Hematopoietic multipotent progenitor cell treated with erythropoietin and hydrocortisone succinate and interleukin-3 and kit ligand, for 15 days (in vitro differentiated cells): ENCODE measurements at regions not wholly inside any gene's neighbourhood (a gene's known extent, or its start where the extent isn't known, plus 50 kb on each side); places are given as distances from the start of the nearest gene placed in this dataset.
"Not testable (repeated sequence)": the region's sequence is repeated elsewhere in the genome, so short reads cannot be mapped to it uniquely, and the experiment has no call there.

Experiments used
- DNase-seq: peaks from one replicate; pipeline ENCODE4 v3.0.0-alpha.2; 2015; ENCODE audit warnings: low spot score

DNA sequence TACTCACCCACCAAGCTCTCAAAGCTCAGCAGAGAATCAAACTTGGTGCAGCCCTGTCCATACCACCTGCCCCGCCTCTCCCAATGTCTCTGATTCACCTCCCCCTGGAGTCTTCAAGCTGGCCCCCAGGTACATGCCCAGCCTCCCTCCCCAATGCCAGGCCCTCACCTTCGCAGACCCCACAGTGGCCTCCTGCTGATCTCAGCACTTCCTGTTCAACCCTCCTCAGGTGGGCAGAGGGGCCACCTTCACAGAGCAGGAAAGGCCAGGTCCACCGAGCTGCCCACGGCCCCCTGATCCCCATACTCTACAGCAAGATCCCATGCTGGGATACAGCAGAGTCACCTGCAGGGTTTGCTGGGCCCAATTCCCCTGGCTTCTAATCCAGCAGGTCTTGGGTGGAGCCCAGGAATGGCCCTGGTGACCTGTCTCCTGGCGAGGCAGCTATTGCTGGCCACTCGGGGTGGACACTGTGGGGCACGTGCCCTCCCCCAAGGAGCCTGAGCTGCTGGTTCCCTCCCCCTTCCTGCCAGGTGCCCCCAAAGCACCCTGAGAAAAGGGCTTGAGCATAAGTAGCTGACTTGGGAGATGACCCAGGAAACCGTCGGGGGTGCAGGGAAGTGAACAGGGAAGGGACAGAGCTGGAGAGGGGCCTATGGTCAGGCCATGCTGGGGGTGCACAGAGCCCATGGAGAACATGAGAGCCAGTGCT lies 150.7 kb downstream of the BRD1 start:
- DNase-seq, result no peak

DNA sequence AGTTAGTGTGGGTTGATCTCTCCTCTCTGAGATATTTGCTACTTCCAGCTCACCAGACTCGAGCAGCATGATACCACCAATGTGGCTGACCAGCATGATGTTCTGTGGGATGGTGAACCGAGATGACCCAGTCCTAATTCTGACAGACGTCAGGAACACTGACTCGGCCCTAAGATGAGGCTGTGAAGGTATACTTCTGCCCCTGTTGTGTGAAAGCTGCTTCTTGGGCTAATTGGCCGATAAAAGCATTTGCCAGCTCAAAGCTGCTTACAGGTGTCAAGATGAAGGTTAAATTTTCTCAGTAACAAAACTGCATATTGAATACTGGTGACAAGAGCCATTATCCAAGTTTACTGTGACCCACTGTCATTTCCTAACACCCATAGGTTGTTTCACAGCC lies 151.4 kb downstream of the BRD1 start:
- DNase-seq, result no peak

GRCh38 chr22:49674479-49675050 lies 153.1 kb downstream of the BRD1 start:
- no peak for DNase-seq

GRCh38 chr22:49673048-49673447 lies 154.6 kb downstream of the BRD1 start:
- DNase-seq, result no peak

DNA sequence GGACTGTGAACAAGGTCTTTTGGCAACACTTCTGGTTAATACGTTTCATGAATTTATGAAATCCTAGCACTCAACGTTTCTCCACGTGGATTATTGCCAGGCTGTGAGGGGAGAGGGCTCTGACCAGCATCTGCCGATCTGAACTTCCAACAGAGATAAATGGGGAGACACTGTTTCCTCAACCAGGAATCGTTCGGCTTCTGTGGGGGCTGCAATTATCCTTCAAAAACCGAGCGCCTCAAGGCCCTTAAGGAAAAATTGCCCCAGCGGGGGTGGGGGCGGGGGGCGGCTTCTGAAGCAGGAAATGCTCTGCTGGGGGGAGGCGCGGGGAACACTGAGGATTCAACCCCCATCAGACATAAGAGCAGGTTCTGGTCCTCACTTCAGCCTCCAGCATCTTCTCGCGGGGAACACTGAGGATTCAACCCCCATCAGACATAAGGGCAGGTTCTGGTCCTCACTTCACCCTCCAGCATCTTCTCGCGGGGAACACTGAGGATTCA lies 155.6 kb downstream of the BRD1 start:
- DNase-seq, result no peak

DNA sequence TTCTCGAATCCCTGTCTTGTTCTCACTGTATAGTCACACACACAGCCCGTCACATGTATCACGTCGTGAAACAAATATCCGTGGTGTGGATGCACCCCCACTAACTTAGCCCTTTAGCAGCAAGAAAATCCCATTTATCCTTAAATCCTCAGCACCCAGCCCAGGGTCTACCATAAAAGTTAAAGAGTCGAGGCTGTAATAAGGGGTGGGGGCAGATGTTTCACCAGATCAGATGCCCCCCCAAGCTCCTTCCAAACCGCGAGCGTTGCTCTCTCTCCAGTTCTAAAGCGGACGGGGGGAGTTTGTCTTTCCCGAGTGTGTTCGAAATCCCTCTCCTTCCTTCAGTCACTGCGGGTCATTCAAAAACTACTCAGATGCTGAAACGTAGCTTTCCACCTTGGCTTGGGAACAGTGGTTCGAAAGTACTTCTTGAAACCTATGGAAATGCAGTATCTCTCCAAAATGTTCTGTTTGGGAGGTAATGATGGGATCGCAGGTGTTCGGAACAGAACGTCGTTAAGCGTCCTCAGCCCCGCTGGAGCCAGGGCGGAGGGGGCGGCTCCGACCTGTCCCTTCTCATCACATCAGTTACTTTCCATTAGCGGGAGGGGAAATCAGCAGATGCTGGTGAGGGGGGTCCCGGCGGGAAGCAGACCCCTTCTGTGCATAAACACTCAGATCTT lies 156.2 kb downstream of the BRD1 start:
- no peak for DNase-seq

DNA sequence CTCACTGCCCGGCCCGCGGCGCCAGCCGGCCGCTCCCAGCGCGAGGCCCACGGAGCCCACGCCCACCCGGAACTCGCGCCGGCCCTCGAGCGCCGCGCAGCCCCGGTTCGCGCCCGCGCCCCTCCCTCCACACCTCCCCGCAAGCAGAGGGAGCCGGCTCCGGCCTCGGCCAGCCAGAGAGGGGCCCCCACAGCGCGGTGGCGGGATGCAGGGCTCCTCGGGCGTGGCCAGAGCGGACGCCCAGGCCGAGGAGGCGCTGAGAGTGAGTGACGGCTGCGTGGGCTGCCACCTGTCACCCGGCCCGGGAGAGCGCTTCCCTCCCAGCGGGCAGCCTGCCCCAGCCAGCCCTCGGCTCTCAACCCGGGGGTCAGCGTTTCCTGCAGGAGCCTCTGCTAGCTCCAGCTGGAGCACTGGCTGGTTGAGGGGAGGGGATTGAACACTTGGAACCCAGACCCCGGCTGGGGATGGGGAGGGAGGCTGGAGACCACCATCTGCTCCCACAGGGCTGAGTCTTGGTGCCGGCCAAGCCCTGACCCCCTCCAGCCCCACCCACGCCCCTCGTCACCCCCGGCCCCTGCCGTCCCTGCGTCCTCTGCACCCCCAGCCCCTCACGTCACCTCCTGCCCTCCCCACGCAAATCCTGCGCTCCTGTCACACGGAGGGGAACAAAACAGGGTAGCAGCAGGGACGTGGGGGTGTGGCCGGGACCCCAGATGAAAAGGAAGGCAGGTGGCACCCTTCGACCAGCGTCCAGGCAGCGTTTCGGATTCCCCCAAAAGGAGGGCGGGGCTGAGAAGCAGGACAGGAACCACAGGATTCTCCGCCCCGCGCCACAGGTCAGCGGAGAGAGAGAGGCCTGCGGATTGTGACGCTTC lies 157.0 kb downstream of the BRD1 start:
- no peak for DNase-seq

DNA sequence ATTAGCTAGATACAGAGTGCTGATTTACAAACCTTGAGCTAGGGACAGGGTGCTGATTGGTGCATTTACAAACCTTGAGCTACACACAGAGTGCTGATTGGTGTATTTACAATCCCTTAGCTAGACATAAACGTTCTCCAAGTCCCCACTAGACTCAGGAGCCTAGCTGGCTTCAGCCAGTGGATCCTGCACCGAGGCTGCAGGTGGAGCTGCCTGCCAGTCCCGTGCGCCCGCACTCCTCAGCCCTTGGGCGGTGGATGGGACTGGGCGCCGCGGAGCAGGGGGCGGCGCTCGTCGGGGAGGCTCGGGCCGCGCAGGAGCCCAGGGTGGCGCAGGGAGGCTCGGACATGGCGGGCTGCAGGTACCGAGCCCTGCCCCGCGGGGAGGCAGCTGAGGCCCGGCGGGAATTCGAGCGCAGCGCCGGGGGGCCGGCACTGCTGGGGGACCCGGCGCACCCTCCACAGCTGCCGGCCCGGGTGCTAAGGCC lies 157.7 kb downstream of the BRD1 start:
- not testable (repeated sequence) for DNase-seq

DNA sequence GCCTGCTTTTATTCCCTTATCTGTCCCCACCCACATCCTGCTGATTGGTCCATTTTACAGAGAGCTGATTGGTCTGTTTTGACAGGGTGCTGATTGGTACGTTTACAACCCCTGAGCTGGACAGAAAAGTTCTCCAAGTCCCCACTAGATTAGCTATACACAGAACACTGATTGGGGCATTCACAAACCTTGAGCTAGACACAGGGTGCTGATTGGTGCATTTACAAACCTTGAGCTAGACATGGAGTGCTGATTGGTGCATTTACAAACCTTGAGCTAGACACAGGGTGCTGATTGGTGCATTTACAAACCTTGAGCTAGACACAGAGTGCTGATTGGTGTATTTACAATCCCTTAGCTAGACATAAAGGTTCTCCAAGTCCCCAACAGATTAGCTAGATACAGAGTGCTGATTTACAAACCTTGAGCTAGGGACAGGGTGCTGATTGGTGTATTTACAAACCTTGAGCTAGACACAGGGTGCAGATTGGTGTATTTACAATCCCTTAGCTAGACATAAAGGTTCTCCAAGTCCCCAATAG lies 158.2 kb downstream of the BRD1 start:
- not testable (repeated sequence) for DNase-seq

DNA sequence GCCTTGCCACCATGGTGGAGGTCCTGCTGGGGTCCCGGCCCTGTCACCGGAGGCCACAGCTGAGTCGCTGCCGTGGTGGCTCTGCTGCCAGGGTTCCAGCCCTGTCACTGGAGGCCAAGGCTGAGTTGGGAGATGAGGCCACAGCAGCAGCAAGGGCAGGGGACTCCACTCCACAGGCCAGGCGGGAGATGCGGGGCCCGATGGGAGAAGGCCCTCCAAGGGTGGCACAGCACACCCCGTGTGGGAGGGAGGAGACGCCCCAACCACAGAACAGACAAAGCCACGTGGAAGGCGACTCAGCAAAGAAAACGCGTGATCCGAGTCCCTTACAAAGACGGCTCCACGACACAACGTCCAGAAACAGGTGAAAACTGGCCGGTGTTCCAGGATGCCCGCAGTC lies 159.3 kb downstream of the BRD1 start:
- no peak for DNase-seq

- DNase-seq, result no peak
Measured at GRCh38 chr22:49667236-49667635, 160.4 kb downstream of the BRD1 start.

DNA sequence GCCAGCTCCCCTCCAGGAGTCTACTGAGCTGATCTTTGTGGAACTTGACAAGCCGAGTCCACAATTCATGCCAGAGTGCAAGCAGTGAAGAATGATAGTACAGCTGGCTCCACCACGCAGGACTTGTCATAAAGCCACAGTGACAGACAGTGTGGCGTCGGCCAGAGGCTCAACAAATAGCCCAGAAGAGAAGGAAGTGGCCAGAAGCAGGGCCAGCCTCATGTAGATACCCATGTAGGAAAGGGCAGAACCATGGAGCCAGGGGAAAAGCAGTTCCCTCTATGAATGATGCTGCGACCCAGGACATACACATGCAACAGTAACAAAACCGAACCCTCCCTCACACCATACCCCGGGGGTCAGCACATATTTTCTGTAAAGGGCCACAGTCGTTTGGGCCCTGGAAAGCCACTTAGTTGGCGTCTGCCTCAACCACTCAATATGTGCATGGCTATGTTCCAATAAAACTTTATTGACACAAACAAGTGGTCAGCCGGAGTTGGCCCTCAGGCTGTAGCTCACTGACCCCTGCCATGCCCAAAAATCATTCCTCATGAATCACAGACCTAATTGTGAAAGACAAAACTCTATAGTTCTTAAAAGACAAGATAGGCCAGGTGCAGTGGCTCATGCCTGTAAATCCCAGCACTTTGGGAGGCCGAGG lies 161.4 kb downstream of the BRD1 start:
- no peak for DNase-seq

DNA sequence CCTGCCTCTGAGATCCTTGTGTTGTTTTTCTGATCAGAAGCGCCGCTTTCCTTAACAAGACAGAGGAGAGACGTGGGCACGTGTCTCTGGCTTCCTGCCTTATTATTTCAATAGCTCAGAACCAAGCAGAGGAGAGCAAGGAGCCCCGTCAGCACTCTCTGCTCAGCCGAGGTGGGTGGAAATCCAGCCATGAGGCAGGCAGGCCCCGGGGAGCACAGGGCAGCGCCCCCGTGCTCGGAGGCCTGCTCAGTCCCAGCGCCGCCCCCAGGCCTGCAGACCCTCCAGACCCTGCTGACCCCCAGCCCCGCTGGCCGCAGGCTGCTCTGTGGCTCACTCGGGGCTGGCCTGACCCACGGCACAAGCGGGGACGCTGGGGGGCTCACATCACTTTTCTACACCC lies 162.8 kb downstream of the BRD1 start:
- no peak for DNase-seq

- DNase-seq, result no peak
Measured at GRCh38 chr22:49664371-49664881, 163.2 kb downstream of the BRD1 start.

DNA sequence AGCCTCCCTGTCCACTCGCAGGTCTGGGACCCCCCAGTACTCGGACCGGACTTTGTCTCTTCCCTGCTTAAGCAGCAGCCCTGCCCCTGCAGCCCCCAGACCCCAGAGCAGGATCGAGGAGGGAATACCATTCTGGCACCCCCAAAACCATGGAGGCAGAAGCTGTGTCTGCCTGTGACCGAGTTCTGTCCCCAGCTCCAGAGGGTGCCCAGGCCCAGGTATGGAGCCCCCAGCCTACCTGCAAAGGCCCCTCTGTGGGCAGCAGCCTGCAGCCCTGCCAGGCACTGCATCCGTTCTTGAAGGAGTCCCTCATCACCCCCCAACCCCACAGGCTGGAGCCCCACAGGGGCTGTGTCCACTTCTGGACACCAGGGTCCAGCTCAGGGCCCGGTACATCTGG lies 163.8 kb downstream of the BRD1 start:
- no peak for DNase-seq

DNA sequence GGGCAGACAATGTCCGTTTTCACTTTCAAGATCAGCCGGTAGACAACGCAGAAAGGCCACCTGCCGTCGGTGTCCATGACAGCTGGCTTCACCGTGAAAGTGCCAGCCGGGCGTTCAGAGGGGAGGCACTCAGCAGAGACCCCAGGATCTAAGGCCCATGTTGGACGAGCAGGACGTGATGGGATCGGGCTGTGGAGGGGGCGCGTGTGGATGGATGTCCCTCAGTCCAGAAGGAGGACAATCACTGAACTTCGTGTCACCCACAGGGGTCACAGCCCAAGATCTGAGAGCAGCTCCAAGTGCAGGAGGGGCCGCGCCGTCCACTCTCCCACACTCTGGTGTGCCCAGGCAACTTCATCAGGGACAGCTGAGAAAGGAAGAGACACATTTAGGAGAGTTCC lies 164.4 kb downstream of the BRD1 start:
- DNase-seq, result no peak

- no peak for DNase-seq
Measured at GRCh38 chr22:49662681-49663080, 165.0 kb downstream of the BRD1 start.

DNA sequence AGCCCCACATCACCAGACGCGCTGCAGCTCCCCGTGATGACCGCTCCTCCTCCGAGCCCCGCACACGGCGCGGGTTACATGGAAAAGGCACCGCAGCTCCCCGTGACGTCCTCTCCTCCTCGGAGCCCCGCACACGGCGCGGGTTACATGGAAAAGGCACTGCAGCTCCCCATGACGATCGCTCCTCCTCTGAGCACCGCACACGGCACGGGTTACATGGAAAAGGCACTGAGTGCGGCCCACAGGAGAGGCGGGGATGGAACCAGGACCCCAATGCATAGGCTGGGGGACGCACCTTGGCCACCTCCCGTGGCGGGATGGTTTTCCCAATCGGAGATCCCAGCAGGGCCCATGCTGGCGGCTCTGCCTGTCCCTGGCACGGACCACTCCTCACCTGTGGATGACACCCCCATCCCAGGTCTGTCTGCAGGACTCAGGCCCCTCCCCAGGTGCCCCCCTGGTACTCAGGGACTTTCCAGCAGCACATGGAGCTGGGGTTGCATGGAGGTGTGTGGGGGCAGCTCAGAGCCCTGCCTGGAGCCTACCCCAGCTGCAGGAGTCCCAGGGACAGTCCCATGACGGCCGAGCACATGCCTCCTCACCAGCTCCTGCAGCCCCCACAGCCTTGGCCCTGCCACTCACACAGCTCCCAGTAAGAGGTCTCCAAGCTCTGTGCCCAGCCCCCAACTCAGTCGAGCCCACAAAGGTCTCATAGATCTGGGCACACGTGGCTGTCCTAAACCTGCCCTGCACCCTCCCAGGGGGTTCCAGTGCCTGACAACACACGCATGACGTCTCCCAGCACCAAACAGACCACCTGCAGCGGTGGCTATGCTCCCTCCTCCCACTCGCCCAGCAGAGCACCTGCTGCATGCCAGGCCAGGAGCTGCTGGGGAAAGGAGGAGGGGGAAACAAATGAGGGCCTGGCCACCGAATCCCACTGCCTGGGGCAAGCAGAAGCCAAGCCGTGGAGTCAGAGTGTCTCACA lies 166.6 kb downstream of the BRD1 start:
- no peak for DNase-seq

DNA sequence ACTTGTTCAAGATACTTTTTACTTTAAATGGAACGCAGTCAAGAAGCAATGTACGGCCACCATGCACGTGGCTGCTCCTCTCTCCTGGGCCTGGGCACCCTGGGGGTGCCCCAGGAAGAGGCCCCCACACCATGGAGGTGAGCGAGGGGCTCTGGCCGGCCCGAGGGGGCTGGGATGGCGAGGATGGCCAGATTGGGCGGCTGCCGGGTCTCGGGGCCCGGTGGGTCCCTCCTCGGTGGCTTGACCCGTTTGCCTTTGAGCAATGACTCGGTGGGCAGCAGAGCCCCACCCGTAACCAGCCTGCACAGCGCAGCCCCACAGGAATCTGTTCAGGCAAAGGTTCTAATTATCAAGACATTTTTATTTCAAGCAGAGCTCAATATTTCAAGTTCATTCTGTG lies 167.4 kb downstream of the BRD1 start:
- DNase-seq, result no peak

GRCh38 chr22:49659924-49660315 lies 167.8 kb downstream of the BRD1 start:
- no peak for DNase-seq
